HG03469 (cell line): ENCODE measurements at regions not wholly inside any gene's neighbourhood (a gene's known extent, or its start where the extent isn't known, plus 50 kb on each side); places are given as distances from the start of the nearest gene placed in this dataset.

ENCODE experiments used
- ATAC-seq: cut with Tn5 transposase; IDR thresholded peaks from one replicate; pipeline ENCODE4 v1.9.1; 2021; ENCODE audit warnings: mild to moderate bottlenecking, moderate library complexity, moderate number of reproducible peaks; ENCODE audit not compliant: unreplicated experiment

DNA sequence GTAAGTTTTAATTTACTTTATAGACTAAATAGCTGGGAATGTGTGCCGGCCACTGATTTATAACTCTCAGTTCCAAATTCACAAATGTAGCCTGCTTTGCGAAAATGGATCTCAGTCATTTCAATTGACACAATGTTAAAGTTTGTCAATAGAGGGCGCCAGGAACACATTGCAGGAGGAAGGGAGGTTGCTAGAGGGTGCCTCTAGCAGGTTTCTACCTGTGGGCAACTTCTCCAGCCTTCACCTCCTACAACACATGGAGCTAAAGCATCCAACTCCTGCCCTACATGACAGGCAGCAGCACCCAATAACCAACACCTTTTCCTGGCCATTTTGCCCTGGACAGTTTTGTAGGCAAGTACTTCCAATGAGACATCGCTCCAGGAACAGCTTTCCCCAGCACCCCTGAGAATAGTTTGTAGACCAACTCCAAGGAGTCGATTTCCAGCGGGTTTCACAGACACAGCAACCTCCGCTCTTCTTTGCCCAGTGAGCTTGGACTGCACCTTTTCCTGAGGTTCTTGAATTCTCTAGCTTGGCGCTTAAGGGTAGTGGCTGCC is 784.8 kb upstream of the CDH2 start:
- no peak for ATAC-seq

DNA sequence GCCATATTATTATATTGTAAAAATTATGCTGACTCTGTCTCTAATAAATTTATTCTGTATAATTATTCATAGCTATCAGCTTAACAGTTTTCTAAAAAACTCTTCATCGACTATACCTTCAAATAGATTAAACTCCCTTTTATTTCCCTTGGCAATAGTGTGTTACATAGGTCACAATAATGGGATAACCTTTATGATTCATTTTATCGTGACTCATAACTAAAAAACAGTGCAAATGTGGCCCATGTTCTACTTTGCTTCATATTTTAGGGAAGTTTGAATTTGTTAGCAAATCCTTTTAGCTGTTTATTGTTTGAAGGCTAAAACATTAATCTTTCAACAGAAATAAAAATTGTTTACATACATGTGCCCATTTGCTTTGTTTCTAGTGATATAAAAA is 783.2 kb upstream of the CDH2 start:
- no peak for ATAC-seq

DNA sequence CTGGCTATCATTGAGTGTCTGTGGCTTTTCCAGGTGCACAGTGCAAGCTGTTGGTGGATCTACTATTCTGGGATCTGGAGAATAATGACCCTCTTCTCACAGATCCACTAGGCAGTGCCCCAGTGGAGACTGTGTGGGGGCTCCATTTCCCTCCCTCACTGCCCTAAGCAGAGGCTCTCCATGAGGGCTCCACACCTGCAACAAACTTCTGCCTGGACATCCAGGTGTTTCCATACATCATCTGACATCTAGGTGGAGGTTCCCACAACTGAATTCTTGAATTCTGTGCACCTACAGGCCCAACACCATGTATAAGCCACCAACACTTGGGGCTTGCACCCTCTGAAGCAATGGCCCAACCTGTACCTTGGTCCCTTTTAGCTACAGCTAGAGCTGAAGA is 775.4 kb upstream of the CDH2 start:
- no peak for ATAC-seq

DNA sequence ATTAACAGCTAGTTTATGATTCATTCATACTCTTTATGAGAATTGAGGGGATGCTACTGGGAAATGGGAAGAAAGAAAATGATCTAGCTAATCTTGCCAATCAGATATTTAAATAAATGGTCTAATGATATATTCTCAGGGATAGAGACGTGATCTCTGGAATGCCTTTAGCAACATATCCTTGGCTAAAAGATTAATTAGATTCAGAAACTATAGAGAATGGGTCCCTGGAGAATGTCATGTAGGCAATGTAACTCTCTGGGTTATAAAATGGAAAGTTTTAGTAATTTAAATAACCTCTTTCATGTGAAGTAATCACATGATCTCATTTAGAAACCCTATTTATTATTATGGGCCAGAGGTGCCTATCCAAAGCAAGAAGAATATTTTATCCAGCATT is 771.0 kb upstream of the CDH2 start:
- ATAC-seq: no peak

DNA sequence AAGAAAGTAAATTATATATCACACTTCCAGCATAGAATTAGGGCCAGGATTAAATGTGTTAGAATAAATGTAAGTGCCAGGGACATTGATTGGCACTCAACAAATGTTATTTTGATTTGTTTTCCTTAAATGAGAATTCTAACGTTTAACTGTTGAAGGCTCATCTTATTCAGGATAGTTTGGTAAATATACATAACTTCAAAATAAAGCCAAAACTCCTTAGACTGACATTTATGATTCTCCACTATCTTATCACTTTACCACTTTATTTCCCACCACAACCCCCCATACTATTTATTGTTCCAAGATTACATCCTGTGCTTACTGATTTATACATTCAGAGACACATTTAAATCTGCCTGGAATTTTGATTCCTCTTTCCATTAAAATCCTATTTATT is 769.5 kb upstream of the CDH2 start:
- ATAC-seq: no peak

DNA sequence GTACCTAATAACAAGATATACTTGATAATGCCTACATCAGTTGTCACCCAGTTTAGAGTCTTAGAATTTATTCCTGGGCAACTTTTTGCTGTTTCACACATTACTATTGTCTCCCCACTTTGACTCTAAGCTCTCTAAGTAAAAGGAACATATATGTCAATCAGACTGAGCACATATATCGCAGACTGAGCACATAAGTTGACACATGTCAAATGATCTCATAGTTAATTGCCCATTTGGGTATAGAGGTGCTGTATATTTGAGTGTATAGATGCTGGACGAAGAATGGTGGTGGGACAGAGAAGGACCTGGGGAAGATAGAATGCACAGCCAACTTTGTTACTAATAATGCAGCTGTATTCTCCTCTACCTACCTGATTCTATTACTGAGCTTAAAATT is 746.0 kb upstream of the CDH2 start:
- ATAC-seq: no peak

DNA sequence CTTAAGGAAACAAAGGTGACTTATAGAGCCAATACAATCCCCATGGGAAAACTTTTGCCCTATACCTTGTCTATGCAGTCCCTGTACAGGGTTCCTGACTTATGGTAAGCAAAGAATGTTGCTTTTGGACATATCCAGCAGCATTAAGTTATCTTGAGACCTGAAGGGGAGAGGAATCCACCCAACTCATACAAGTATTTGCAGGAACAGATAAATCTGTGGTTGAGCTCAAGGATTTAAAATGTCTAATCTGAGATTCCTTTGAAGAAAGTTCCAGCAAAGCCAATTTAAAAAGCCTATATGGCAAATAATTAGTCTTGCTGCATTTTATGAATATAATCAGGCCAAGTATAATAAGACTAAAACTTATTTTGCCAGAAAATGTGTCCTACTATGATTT is 739.5 kb upstream of the CDH2 start:
- ATAC-seq: no peak

DNA sequence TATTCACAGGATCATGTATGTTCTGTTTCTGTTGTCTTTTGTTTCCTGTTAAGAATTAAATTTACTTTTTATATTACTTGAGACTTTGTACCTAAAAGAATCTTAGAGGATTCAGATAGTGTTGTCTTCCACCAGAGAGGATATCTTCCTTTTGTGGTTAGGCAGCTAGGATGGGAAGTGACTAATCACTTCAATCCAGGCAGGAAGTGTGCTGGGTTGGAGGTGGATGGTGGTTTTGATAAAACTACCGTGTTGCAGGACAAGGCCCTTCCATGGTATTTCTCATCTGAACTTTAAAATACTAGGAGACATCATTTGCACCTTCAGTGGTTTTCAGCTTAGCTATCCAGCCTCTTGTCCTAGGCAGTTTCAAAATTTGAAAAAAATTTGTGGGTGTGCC is 728.6 kb upstream of the CDH2 start:
- ATAC-seq: no peak

DNA sequence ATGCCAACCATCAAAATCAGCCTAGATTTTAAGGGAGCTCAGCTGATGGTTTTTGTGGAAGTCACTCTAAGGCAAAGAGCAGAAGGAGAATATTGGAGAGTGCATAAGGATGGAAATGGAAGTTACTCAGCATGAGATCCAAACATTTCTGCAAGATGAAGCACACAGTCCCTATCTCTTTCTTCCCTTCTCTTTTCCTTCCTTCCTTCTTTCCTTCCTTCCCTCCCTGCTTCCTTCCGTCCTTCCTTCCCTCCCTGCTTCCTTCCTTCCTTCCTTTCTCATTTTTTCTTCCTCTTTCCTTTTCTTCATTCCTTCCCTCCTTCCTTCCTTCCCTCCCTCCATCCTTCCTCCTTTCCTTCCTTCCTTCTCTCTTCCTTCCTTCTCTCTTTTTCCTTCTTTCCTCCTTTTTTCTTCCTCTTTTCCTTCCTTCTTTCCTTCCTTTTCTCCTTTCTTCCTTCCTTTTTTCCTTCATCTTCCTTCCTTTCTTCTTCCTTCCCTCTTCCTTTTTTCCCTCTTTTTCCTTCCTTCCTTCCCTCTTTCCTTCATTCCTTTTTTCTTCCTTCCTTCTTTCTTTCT is 727.9 kb upstream of the CDH2 start:
- ATAC-seq: no peak

DNA sequence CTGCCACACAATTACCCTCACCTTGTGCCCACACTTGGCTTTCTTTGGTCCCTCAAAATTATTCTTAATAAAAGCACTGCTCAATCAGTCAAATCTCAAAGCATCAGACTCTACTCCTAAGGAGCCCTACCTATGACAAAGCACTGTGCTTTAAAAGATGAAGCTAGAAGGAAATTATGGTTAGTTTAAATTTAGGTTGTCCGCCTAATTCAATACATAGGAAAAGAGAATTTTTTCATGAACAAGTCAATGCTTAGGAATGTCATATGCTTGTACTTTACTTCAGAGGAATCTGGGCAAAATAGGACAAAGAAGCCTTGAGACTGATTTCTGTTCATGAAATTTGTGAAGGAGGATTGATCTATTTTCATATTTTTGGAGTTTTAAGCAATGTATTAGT is 726.4 kb upstream of the CDH2 start:
- no peak for ATAC-seq

DNA sequence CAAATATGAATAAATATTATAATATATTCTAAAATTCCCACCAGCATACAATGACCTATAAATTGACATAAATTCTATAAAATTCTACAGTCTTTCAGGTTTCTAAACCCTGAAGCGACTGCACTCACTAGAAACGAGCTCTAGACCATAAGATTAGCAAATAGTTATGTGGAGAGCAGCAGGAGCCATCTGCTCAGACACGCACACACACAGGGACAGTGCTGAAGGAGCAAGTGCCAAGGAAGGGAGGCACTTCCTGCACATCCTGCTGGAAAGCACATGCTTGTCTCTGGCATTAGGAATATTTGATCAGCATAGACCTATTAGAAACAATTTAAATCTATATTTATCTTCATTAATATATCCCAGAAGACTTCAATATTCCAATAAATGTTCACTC is 713.9 kb upstream of the CDH2 start:
- no peak for ATAC-seq

DNA sequence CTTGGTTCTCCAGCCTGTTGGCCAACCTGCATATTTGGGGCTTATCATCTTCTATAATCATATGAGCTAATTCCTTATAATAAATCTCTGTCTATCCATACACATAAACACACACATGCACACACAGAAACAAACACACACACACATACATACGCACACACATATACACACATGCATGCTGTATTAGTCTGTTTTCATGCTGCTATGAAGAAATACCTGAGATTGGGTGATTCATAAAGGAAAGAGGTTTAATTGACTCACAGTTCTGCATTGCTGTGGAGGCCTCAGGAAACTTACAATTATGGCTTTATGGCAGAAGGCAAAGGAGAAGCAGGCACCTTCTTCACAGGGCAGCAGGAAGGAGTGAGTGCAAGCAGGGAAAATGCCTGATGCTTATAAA is 707.4 kb upstream of the CDH2 start:
- no peak for ATAC-seq

DNA sequence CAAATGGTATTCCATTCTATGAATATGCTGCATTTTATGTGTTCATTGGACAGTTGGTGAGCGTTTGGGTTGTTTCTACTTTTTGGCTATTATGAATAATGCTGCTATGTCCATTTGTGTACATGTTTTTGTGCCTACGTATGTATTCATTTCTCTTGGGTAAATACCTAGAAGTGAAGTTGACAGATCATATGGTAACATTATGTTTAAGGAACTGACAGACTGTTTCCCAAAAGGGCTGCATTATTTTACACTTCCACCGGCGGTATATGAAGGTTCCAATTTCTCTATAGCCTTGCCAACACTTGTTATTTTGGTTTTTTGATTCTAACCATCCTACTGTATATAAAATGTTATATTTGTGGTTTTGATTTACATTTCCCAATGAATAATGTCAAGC is 703.9 kb upstream of the CDH2 start:
- no peak for ATAC-seq

DNA sequence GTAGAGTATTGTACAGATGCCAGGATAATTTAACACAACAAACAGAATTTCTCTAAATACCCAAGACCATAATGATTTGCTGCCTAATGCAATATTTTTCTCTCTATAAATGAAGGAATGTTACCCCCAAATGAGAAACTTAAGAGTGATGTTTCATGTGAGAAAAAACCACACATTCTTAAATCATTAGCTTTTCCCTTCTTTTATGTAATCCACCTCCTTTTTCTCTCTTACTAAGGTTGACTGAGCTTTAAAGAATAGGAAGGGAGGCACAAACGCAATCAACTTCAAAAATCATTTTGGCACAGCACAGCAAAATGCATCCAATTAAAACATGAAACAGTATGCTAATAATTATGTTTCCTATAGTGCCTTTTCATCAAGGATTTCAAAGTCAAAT is 698.1 kb upstream of the CDH2 start:
- ATAC-seq: no peak

DNA sequence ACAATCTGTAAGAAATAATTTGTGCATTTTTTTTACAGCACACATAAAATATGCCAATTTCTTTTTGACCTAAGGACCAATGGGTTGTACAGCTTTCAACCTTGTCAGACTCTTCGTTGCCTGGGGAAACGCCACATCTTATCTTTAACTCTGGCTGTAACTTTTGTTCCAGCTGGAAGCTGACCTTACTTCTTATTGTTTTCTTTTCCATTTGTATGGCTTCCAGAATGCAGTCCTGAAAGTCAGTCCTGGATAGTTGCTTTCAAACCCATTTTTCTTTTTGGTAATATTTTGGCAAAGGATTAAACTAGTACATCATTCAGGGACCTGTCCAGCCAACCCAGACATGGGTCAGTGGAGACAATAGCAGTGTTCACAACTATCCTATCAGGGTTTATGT is 686.5 kb upstream of the CDH2 start:
- no peak for ATAC-seq

DNA sequence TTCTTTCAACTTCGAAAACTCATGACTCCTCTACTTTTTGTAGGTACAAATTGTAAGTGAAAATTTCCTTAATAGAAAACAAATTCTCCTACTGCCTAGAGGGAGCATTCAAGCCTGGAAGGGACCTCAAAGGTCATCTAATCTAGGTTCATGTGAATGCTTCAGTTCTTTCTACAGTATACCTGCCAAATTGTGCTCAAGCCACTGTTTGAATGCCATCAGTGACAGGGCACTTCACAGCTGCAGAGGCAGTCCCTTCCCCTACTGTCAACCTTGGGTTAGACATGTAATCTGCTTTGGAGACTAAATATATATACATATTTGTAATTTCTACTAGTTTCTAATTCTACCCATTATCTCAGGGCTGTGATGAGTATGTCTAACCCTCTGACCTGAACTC is 681.3 kb upstream of the CDH2 start:
- ATAC-seq: no peak

DNA sequence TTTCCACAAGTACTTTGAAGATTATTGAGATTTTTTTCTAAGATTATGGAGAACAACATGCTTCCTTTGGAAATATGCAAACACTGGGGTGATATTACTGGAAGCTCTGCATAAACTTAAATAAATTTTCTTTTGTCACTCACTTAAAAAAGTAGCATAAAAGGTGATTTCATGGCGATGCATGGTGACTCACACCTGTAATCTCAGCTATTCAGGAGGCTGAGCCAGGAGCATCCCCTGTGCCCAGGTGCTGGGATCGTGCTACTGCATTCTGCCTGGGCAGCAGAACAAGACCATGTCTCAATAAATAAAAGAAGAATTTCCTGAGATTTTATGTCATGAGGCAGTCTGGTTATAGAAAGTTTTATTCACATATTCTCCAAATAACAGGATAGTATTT is 679.1 kb upstream of the CDH2 start:
- ATAC-seq: no peak

DNA sequence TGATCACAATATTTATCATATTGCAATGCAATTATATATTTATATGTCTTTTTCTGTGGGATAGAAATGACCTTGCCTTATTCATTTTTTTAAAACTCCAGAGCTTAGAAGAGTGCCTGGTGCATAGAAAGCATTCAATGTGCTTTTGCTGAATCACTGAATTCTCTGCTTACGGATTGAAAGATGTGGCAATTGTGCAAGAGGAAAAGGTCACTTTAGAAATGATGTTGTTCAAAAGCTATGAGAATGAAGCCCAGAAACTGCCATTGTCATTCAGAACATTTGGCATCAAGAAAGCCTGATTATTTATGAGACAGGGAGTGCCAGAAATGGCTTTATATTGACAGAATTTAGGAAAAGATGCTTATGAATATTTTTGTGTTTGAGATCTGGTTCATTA is 678.6 kb upstream of the CDH2 start:
- no peak for ATAC-seq

DNA sequence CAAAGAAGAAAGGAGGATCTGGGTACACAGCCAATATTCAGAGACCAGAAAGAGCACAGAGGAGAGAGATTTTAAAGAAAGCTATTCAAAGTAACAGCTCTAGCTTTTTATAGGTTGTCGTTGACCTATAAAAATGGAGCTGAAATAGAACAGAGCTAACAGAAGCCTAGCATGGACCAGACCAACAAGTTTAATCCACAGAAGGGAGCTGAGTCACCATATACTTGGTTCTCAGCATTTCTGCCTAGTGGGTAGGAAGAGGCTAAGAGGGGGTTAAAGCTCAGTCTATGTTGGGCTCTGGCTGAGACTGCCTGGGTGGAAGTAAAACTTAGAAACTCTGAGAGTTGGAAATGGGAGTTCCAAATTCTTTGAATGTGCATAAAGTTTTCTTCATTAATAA is 678.0 kb upstream of the CDH2 start:
- ATAC-seq: no peak

DNA sequence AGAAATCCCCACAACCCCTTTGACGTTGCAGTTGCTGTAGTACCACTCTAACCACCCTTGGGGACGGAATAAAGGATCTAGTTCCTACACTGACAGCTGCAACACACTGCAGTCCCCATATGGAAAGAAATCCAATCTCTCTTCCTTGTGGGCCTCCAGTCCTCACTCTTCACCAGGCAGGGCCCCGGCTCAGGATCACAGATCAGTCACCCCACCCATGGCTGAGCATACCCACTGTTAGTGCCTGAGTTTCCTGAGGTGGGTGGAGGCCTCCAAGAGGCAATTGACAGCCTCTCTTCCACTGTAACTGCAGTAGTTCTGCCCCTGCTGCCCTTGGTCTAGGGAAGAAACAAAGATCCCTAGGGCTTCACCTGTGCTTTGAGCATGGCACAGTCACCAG is 670.0 kb upstream of the CDH2 start:
- ATAC-seq: no peak

DNA sequence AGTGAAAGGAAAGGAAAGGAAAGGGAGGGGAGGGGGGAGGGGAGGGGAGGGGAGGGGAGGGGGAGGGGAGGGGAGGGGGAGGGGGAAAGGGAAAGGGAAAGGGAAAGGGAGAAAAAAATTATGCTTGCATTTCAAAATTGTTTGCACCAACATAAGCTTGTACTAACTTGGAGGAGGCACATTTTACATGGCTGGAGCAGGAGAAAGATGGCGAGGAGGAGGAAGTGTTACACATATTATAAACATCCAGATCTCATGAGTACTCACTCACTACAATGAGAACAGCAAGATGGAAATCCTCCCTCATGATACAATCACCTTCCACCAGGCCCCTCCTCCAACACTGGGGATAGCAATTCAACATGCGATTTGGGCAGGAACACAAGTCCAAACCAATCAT is 660.2 kb upstream of the CDH2 start:
- no peak for ATAC-seq

DNA sequence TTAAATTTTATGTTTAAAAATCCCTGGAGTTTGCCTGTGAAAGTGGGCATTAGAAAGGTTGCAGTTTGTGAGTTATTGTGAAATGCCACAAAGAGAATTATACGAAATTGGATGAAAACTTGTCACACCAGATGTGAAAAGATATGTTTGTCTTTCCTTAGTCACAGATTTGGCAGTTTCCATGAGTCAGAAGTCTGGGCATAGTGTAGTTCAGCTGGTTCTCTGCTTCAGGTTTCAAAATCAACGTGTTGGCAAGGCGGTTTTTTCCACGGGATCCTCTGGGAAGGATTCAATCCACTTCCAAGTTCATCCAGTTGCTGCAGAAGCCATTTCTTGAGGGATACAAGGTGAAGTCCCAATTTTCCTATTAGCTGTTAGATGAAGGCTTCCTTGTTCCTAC is 658.0 kb upstream of the CDH2 start:
- no peak for ATAC-seq

DNA sequence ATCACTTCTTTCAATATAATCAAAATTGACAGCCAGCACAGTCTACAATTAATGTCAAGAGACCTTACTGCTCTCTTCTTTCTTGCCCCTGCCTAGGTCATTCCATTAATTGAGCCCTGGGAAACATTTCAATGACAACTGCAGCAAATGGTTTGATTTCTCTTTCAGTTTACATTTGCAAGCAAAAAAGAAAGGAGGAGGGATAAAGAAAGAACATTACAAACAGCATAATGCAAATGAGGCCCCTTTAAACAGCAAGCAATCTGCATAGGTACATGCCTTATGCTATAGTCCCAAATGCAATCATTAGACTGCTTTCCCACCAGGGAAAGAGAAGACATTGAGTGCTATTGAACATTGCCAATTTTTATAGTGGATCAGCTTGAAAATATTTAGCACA is 655.0 kb upstream of the CDH2 start:
- no peak for ATAC-seq

DNA sequence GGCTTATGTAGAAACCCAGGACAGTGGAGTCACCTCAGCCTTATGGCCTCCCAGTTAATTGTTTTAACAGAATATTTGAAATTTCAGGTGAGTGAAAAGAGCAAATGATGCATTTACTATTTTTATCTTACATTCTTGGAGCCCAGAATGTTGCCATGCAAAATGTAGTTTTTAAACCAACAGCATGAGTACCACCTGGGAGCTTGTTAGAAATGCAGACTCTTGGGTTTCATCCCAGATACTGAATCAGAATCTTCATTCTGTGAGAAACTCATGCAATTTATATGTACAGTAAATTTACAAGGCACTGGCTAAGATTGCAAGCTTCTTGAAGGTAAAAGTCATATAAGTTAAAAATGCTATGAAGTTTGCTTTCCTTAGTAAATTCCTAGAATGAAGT is 654.5 kb upstream of the CDH2 start:
- no peak for ATAC-seq
